Esophagus muscularis mucosa (tissue), 4 donors: ENCODE measurements at regions not wholly inside any gene's neighbourhood (a gene's known extent, or its start where the extent isn't known, plus 50 kb on each side); places are given as distances from the start of the nearest gene placed in this dataset.

ENCODE experiments used
- EP300 ChIP-seq: sonication (generic); formaldehyde crosslinking; IDR thresholded peaks from one replicate; pipeline ENCODE4 v1.6.1; 2017; ENCODE audit warnings: antibody characterized with exemption
- POLR2A ChIP-seq: fragments of 450-650 bp; IDR thresholded peaks from one replicate; pipeline ENCODE4 v1.6.1; 2017; ENCODE audit warnings: antibody characterized with exemption, moderate library complexity, mild to moderate bottlenecking, low read depth
- POLR2AphosphoS5 ChIP-seq, 2 donors: sonication (generic); formaldehyde crosslinking; IDR thresholded peaks; one replicate each; pipeline ENCODE4 v1.6.1; 2017; ENCODE audit warnings: antibody characterized with exemption in 2 of 2
- TF ChIP-seq, protein P1 (sequence below), 3 experiments: fragments of 200-600 bp in 2 of 3; fragments of 450-650 bp in 1 of 3; sonication (generic) in 2 of 3; IDR thresholded peaks; one replicate each; pipeline ENCODE4 v1.5.1; 2017 to 2019; ENCODE audit warnings: antibody characterized with exemption in 3 of 3, mild to moderate bottlenecking in 2 of 3, moderate library complexity in 1 of 3

GRCh38 chr7:10521306-10521705 is 452.4 kb upstream of the PHF14 start:
- TF ChIP-seq, protein P1, sequence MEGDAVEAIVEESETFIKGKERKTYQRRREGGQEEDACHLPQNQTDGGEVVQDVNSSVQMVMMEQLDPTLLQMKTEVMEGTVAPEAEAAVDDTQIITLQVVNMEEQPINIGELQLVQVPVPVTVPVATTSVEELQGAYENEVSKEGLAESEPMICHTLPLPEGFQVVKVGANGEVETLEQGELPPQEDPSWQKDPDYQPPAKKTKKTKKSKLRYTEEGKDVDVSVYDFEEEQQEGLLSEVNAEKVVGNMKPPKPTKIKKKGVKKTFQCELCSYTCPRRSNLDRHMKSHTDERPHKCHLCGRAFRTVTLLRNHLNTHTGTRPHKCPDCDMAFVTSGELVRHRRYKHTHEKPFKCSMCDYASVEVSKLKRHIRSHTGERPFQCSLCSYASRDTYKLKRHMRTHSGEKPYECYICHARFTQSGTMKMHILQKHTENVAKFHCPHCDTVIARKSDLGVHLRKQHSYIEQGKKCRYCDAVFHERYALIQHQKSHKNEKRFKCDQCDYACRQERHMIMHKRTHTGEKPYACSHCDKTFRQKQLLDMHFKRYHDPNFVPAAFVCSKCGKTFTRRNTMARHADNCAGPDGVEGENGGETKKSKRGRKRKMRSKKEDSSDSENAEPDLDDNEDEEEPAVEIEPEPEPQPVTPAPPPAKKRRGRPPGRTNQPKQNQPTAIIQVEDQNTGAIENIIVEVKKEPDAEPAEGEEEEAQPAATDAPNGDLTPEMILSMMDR (IDR thresholded peaks at IDR 0.05) = no peak
- TF ChIP-seq POLR2A (no peak), EP300 (no peak), POLR2AphosphoS5 (IDR thresholded peaks at IDR 0.05) (no peak)
